ENCODE measurements at regions not wholly inside any gene's neighbourhood (a gene's known extent, or its start where the extent isn't known, plus 50 kb on each side); places are given as distances from the start of the nearest gene placed in this dataset.

- no peak for DNase-seq
Measured at GRCh38 chr18:8546677-8547076, 62.6 kb upstream of the RAB12 start.

- DNase-seq: no peak
Measured at GRCh38 chr18:8548186-8548585, 61.1 kb upstream of the RAB12 start.

- no peak for DNase-seq
Measured at GRCh38 chr18:8549254-8549757, 59.9 kb upstream of the RAB12 start.

- no peak for DNase-seq
Measured at GRCh38 chr18:8552151-8552550, 57.1 kb upstream of the RAB12 start.

GRCh38 chr18:8554354-8554753 is 54.9 kb upstream of the RAB12 start:
- DNase-seq: no peak

- DNase-seq: no peak
Measured at GRCh38 chr18:8556424-8556823, 52.8 kb upstream of the RAB12 start.

All from NCI-H1092 (cell line).